ENCODE measurements at regions not wholly inside any gene's neighbourhood (a gene's known extent, or its start where the extent isn't known, plus 50 kb on each side); places are given as distances from the start of the nearest gene placed in this dataset.

DNA sequence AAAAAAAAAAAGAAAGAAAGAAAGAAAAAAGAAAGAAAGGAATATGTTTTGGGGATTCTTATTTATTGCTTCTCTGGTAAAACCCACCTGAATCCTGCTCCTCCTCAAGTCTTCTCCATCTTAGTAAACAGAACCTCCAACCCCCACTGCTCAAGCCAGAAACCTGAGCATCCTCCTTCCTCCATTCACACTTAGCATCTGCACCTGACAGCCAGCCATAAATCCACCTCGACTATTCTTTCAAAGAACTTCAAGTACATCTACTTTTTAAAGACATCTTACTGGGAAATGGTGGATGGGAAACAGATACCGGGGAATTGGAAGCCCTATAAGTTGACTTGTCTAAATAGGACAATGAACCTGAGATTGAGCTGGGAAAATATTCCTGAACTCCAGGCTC is 519.9 kb upstream of the DPP6 start:
- no peak for DNase-seq

GRCh38 chr7:153537271-153537670 is 514.9 kb upstream of the DPP6 start:
- in situ Hi-C loops (cut with HindIII; ENCODE audit: low pct_ligation_motif_present, low sequenced_read_pairs) = no loop called here
- no peak for DNase-seq

More for the DNA sequence above, 519.9 kb upstream of the DPP6 start:
- in situ Hi-C loops (cut with HindIII; ENCODE audit: low pct_ligation_motif_present, low sequenced_read_pairs) = no loop called here
- Histone ChIP-seq H3K27me3 (replicated peaks) (no peaks in the 10 kb centered on the region), H3K27ac (no peak overlapping the region), H3K36me3 (replicated peaks) (no peaks in the 10 kb centered on the region), H3K4me3 (ENCODE audit: low read depth, low read length) (no peak overlapping the region)
- no peak for TF ChIP-seq CTCF (IDR thresholded peaks at IDR 0.05; ENCODE audit: low read depth, low read length, missing control alignments)

GRCh38 chr7:153541903-153542302 is 510.3 kb upstream of the DPP6 start:
- TF ChIP-seq CTCF (IDR thresholded peaks at IDR 0.05; ENCODE audit: low read depth, low read length, missing control alignments) = no peak
- DNase-seq = no peak
- H3K27me3 ChIP-seq (replicated peaks) = no peaks in the 10 kb centered on the region
- in situ Hi-C loops (cut with HindIII; ENCODE audit: low pct_ligation_motif_present, low sequenced_read_pairs) = no loop called here
- H3K36me3 ChIP-seq (replicated peaks) = no peaks in the 10 kb centered on the region
- H3K27ac ChIP-seq = no peak overlapping the region
- H3K4me3 ChIP-seq (ENCODE audit: low read depth, low read length) = no peak overlapping the region

More at GRCh38 chr7:153537271-153537670, 514.9 kb upstream of the DPP6 start:
- Histone ChIP-seq H3K27me3 (replicated peaks) (no peaks in the 10 kb centered on the region), H3K27ac (no peak overlapping the region), H3K4me3 (ENCODE audit: low read depth, low read length) (no peak overlapping the region), H3K36me3 (replicated peaks) (no peaks in the 10 kb centered on the region)
- TF ChIP-seq CTCF (IDR thresholded peaks at IDR 0.05; ENCODE audit: low read depth, low read length, missing control alignments) = no peak

- Histone ChIP-seq H3K36me3 (replicated peaks) (no peaks in the 10 kb centered on the region), H3K4me3 (ENCODE audit: low read depth, low read length) (no peak overlapping the region), H3K27ac (no peak overlapping the region), H3K27me3 (replicated peaks) (no peaks in the 10 kb centered on the region)
- in situ Hi-C loops (cut with HindIII; ENCODE audit: low pct_ligation_motif_present, low sequenced_read_pairs) = no loop called here
- DNase-seq = no peak
- TF ChIP-seq CTCF (IDR thresholded peaks at IDR 0.05; ENCODE audit: low read depth, low read length, missing control alignments) = no peak
Observed at GRCh38 chr7:153543232-153543631, 509.0 kb upstream of the DPP6 start.

DNA sequence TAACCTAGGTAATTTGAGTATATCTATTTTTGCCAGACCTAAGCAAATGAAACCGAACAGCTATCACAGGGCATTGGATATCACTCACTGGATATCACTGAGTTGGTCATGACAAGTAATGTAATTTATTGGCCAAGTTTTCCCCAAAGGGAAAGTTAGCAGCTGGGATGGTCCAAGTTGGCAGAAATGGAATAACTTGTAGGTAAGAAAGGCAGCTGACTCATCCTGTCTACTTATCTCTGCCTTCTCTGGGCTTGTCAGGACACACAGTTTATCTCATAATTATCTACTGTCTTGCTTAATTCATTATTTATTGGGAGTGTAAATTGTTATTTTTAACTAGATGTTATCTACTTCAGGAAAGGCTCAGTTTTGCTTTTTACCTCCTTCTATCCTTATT is 502.0 kb upstream of the DPP6 start:
- no peak for DNase-seq
- no peak overlapping the region for H3K4me3 ChIP-seq (ENCODE audit: low read depth, low read length)
- in situ Hi-C loops (cut with HindIII; ENCODE audit: low pct_ligation_motif_present, low sequenced_read_pairs) = no loop called here
- no peak for TF ChIP-seq CTCF (IDR thresholded peaks at IDR 0.05; ENCODE audit: low read depth, low read length, missing control alignments)
- no peak overlapping the region for H3K27ac ChIP-seq
- H3K27me3 ChIP-seq (replicated peaks) = no peaks in the 10 kb centered on the region
- no peaks in the 10 kb centered on the region for H3K36me3 ChIP-seq (replicated peaks)

- no peak overlapping the region for H3K4me3 ChIP-seq (ENCODE audit: low read depth, low read length)
- in situ Hi-C loops (cut with HindIII; ENCODE audit: low pct_ligation_motif_present, low sequenced_read_pairs) = no loop called here
- no peaks in the 10 kb centered on the region for H3K36me3 ChIP-seq (replicated peaks)
- H3K27ac ChIP-seq = no peak overlapping the region
- no peak for DNase-seq
- H3K27me3 ChIP-seq (replicated peaks) = no peaks in the 10 kb centered on the region
- no peak for TF ChIP-seq CTCF (IDR thresholded peaks at IDR 0.05; ENCODE audit: low read depth, low read length, missing control alignments)
Observed at GRCh38 chr7:153564391-153564790, 487.8 kb upstream of the DPP6 start.

All from brain microvascular endothelial cell (primary cell).